HG02759 (cell line): ENCODE measurements at regions not wholly inside any gene's neighbourhood (a gene's known extent, or its start where the extent isn't known, plus 50 kb on each side); places are given as distances from the start of the nearest gene placed in this dataset.

ENCODE experiments used
- ATAC-seq: cut with Tn5 transposase; IDR thresholded peaks from one replicate; pipeline ENCODE4 v1.9.1; 2021; ENCODE audit warnings: mild to moderate bottlenecking, moderate library complexity; ENCODE audit not compliant: unreplicated experiment

- no peak for ATAC-seq
These were observed 1255.4 kb downstream of the LRFN5 start for GRCh38 chr14:42862114-42862513.

GRCh38 chr14:42860371-42860770 is 1253.7 kb downstream of the LRFN5 start:
- ATAC-seq, result no peak

- no peak for ATAC-seq
These were observed 1249.4 kb downstream of the LRFN5 start for GRCh38 chr14:42856106-42856505.

GRCh38 chr14:42855085-42855484 is 1248.4 kb downstream of the LRFN5 start:
- ATAC-seq, result no peak

- ATAC-seq, result no peak
These were observed 1247.4 kb downstream of the LRFN5 start for GRCh38 chr14:42854061-42854460.

- ATAC-seq, result no peak
These were observed 1242.0 kb downstream of the LRFN5 start for GRCh38 chr14:42848652-42849051.

- ATAC-seq, result no peak
These were observed 1208.1 kb downstream of the LRFN5 start for GRCh38 chr14:42814817-42815216.

- ATAC-seq, result no peak
These were observed 1200.2 kb downstream of the LRFN5 start for GRCh38 chr14:42806909-42807315.

- ATAC-seq, result no peak
These were observed 1197.5 kb downstream of the LRFN5 start for GRCh38 chr14:42804141-42804540.

- ATAC-seq, result no peak
These were observed 1195.7 kb downstream of the LRFN5 start for GRCh38 chr14:42802346-42802745.

- no peak for ATAC-seq
These were observed 1185.5 kb downstream of the LRFN5 start for GRCh38 chr14:42792166-42792565.

GRCh38 chr14:42782754-42783153 is 1176.1 kb downstream of the LRFN5 start:
- no peak for ATAC-seq

- ATAC-seq, result no peak
These were observed 1172.3 kb downstream of the LRFN5 start for GRCh38 chr14:42778984-42779383.

GRCh38 chr14:42750771-42751170 is 1144.1 kb downstream of the LRFN5 start:
- ATAC-seq, result no peak

GRCh38 chr14:42742084-42742483 is 1135.4 kb downstream of the LRFN5 start:
- ATAC-seq, result no peak

GRCh38 chr14:42736408-42736807 is 1129.7 kb downstream of the LRFN5 start:
- ATAC-seq, result no peak

- ATAC-seq, result no peak
These were observed 1127.4 kb downstream of the LRFN5 start for GRCh38 chr14:42734041-42734440.

- ATAC-seq, result no peak
These were observed 1125.3 kb downstream of the LRFN5 start for GRCh38 chr14:42732005-42732404.

- ATAC-seq, result no peak
These were observed 1124.8 kb downstream of the LRFN5 start for GRCh38 chr14:42731480-42731879.

- ATAC-seq, result no peak
These were observed 1123.0 kb downstream of the LRFN5 start for GRCh38 chr14:42729681-42730080.

GRCh38 chr14:42719391-42719790 is 1112.7 kb downstream of the LRFN5 start:
- ATAC-seq, result no peak

GRCh38 chr14:42715316-42715715 is 1108.6 kb downstream of the LRFN5 start:
- ATAC-seq, result no peak

- ATAC-seq, result no peak
These were observed 1103.4 kb downstream of the LRFN5 start for GRCh38 chr14:42710071-42710470.

- ATAC-seq, result no peak
These were observed 1096.8 kb downstream of the LRFN5 start for GRCh38 chr14:42703501-42703900.
